K562 (cell line): ENCODE measurements at regions not wholly inside any gene's neighbourhood (a gene's known extent, or its start where the extent isn't known, plus 50 kb on each side); places are given as distances from the start of the nearest gene placed in this dataset.

ENCODE experiments used
- ATAC-seq: fragments of 200-7000 bp; cut with Tn5 transposase; 3 replicates; pipeline ENCODE4 v1.9.1; 2020; ENCODE audit warnings: moderate library complexity
- BruUV-seq: library from RNA; stranded (reverse); fragments of 400-500 nt; replicated peaks from 2 replicates; lab custom pipeline; 2021; lab: Mats Ljungman, UMichigan
- CTCF ChIA-PET: fragments of 300-600 bp; formaldehyde crosslinking; extraction: SDS; loops from one replicate; lab custom pipeline; 2021; ENCODE audit warnings: low intra/inter-chr PET ratio; lab: Yijun Ruan, JAX
- POLR2A ChIA-PET: fragments of 300-600, 350-650 bp; sonication (Branson Sonifier 250); formaldehyde crosslinking; extraction: SDS; loops from one replicate; lab custom pipeline; 2021; ENCODE audit warnings: antibody characterized with exemption, inconsistent platforms; lab: Yijun Ruan, JAX
- DNase-seq, 4 experiments: peaks; one replicate each; pipeline versions ENCODE4 v3.0.0 to v3.0.0-alpha.2; 2011 to 2018; ENCODE audit warnings: low spot score in 3 of 4, mixed read lengths in 3 of 4; ENCODE audit errors: extremely low read depth in 1 of 4
- FAIRE-seq: peaks from 2 replicates; lab custom pipeline; 2011; peaks lifted over from hg19 to GRCh38; lab: Jason Lieb, UNC
- H2AFZ ChIP-seq: 2 replicates; pipeline ENCODE4 v1.6.0; 2011; ENCODE audit warnings: low read depth, low read length, control low read depth, inconsistent platforms
- H3K27ac ChIP-seq: fragments of 200-600 bp; 3 replicates; pipeline ENCODE4 v1.8.0; 2011; ENCODE audit warnings: low read depth, mild to moderate bottlenecking, control low read depth, inconsistent platforms, low read length, moderate library complexity, mixed read lengths; ENCODE audit errors: extremely low read depth
- H3K27me3 ChIP-seq, 2 experiments: fragments of 300-600 bp in 1 of 2; 2 replicates in 1 of 2; 3 replicates in 1 of 2; pipeline versions ENCODE4 v1.6.0 to v1.8.0; 2011; ENCODE audit warnings: inconsistent platforms in 2 of 2, low read length in 2 of 2, mild to moderate bottlenecking in 1 of 2, mixed read lengths in 1 of 2, moderate library complexity in 1 of 2; ENCODE audit not compliant: control insufficient read depth in 2 of 2, insufficient read depth in 2 of 2
- H3K36me3 ChIP-seq: fragments of 300-600 bp; 3 replicates; pipeline ENCODE4 v1.8.0; 2011; ENCODE audit warnings: mild to moderate bottlenecking, low read length, inconsistent platforms; ENCODE audit not compliant: control insufficient read depth, insufficient read depth
- H3K4me1 ChIP-seq, 2 experiments: fragments of 200-600 bp in 1 of 2; replicated peaks in 1 of 2; 2 replicates in 1 of 2; 3 replicates in 1 of 2; pipeline versions ENCODE4 v1.5.1 to v1.8.0; 2011; ENCODE audit warnings: inconsistent platforms in 2 of 2, low read length in 2 of 2, mild to moderate bottlenecking in 1 of 2, mixed read lengths in 1 of 2, moderate library complexity in 1 of 2; ENCODE audit not compliant: control insufficient read depth in 2 of 2, insufficient read depth in 2 of 2
- H3K4me2 ChIP-seq: 2 replicates; pipeline ENCODE4 v1.6.1; 2011; ENCODE audit warnings: low read length, control low read depth, inconsistent platforms, mixed read lengths; ENCODE audit not compliant: insufficient read depth
- H3K4me3 ChIP-seq: fragments of 200-600 bp; sonication (generic), shearing (Covaris generic); 2 replicates; pipeline ENCODE4 v1.5.1; 2016; ENCODE audit warnings: control low read depth, inconsistent platforms
- H3K79me2 ChIP-seq: fragments of 200-600 bp; 3 replicates; pipeline ENCODE4 v1.8.0; 2011; ENCODE audit warnings: low read length, inconsistent platforms; ENCODE audit not compliant: control insufficient read depth, insufficient read depth
- H3K9ac ChIP-seq, 2 experiments: 2 replicates each; pipeline versions ENCODE4 v1.6.0 to v1.6.1; 2011; ENCODE audit warnings: low read depth in 2 of 2, low read length in 2 of 2, control low read depth in 1 of 2, inconsistent platforms in 1 of 2, mild to moderate bottlenecking in 1 of 2, mixed read lengths in 1 of 2; ENCODE audit not compliant: insufficient read depth in 1 of 2
- H3K9me1 ChIP-seq: one replicate; pipeline ENCODE4 v1.6.0; 2011; ENCODE audit warnings: inconsistent platforms, mild to moderate bottlenecking, low read length, moderate library complexity; ENCODE audit not compliant: control insufficient read depth, insufficient read depth
- H3K9me3 ChIP-seq: replicated peaks from 2 replicates; pipeline ENCODE4 v1.5.1; 2011; ENCODE audit warnings: low read depth, low read length, inconsistent platforms; ENCODE audit not compliant: control insufficient read depth, insufficient read depth
- H4K20me1 ChIP-seq: replicated peaks from 2 replicates; pipeline ENCODE4 v1.6.1; 2011; ENCODE audit warnings: low read length, inconsistent platforms, mixed read lengths; ENCODE audit not compliant: control insufficient read depth, insufficient read depth
- ADNP ChIP-seq: fragments of 200-800 bp; sonication (Bioruptor generic); IDR thresholded peaks from 2 replicates; pipeline ENCODE4 v1.6.1; 2016; ENCODE audit warnings: missing genetic modification characterization, missing compliant biosample characterization
- HBP1 ChIP-seq: fragments of 450-650 bp; formaldehyde crosslinking; IDR thresholded peaks from 2 replicates; pipeline ENCODE4 v1.4.0; 2022; ENCODE audit warnings: missing genetic modification characterization
- HIVEP1 ChIP-seq: fragments of 250-450 bp; sonication (Bioruptor Pico); IDR thresholded peaks from 2 replicates; pipeline ENCODE4 v1.4.0; 2020; ENCODE audit warnings: mild to moderate bottlenecking
- POLR2AphosphoS2 ChIP-seq: IDR thresholded peaks from 2 replicates; pipeline ENCODE4 v1.6.1; 2012; ENCODE audit warnings: low read length, improper control_type of control experiment
- POLR2G ChIP-seq: fragments of 200-400 bp; formaldehyde crosslinking; IDR thresholded peaks from 2 replicates; pipeline ENCODE4 v1.6.1; 2017; ENCODE audit warnings: low read depth, mild to moderate bottlenecking, antibody characterized with exemption, low read length, moderate library complexity
- TCFL5 ChIP-seq: fragments of 250-450 bp; sonication (Bioruptor Pico); conservative IDR thresholded peaks from 2 replicates; pipeline ENCODE4 v1.6.1; 2021; ENCODE audit warnings: mild to moderate bottlenecking, moderate library complexity, matching md5 sums
- ZNF253 ChIP-seq: fragments of 250-450 bp; sonication (Bioruptor Pico); conservative IDR thresholded peaks from 2 replicates; pipeline ENCODE4 v1.6.1; 2021; ENCODE audit warnings: mild to moderate bottlenecking
- ZNF449 ChIP-seq: fragments of 250-450 bp; sonication (Bioruptor Pico); IDR thresholded peaks from 2 replicates; pipeline ENCODE4 v1.8.0; 2022; ENCODE audit warnings: moderate library complexity, mild to moderate bottlenecking, inconsistent platforms
- ZNF592 ChIP-seq: fragments of 450-650 bp; IDR thresholded peaks from 2 replicates; pipeline ENCODE4 v1.6.1; 2017; ENCODE audit warnings: antibody characterized with exemption, mild to moderate bottlenecking
- WGBS: fragments of 100-300 bp; shearing (Covaris generic); methylation state at CpG from one replicate; pipeline ENCODE4 v1.1.6; 2016; ENCODE audit warnings: low coverage, mixed read lengths; ENCODE audit not compliant: insufficient coverage; ENCODE audit errors: missing lambda C conversion rate; 5-methylcytosine and 5-hydroxymethylcytosine counted together
- in situ Hi-C: fragments of 300-500 bp; cut with MboI; formaldehyde crosslinking; loops from 4 replicates; pipeline ENCODE4 v1.15.0; 2018; ENCODE audit warnings: inconsistent platforms, mixed read lengths
- intact Hi-C: fragments of 100-400 bp; cut with micrococcal nuclease; formaldehyde crosslinking; loops from 2 replicates; pipeline ENCODE4 v1.14.2; 2022

DNA sequence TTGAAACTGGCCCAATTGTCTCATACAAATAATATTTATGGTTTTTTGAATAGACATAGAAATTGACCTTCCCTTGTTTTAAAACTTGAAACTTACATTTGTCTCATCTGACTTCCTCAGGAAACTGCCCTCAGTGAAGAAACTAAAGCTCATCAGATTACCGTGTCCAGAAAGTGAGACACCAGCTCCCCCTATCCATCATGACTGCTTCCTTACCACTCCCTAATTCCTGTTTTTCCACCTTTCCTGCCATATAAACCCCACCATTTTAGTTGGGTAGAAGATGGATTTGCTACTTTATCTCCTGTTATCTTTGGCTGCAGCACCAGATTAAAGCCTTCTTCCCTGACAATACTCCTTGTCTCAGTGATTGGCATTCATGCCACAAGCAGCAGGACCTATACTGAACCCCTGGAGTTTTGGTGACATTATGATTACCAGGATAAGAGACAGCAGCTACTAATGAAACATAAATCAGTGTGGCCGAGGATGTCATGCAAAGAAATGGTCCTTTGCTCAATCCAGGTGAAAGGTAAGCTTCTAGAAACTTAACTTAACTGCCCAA, 1627.6 kb upstream of the ZEB2 start:
- no TSS peak for BruUV-seq
- 0% methylated on average over 2 of the region's 2 CpGs for WGBS
- no peak for ATAC-seq
- TF ChIP-seq POLR2AphosphoS2 (no peak), TCFL5 (CRISPR knock-in tag) (no peak)
- no peak overlapping the region for H3K9ac ChIP-seq
- H3K9me3 ChIP-seq = no peaks in the 10 kb centered on the region
- no peak overlapping the region for H2AFZ ChIP-seq
- H3K36me3 ChIP-seq = no peaks in the 10 kb centered on the region
- FAIRE-seq = no peak
- CTCF ChIA-PET = interaction anchor here (0.7 kb wide), 1 partner anchor 883 kb away, joined by 3 read pairs; no protein-coding TSS in a partner anchor
- no peak for DNase-seq
- H3K4me3 ChIP-seq = no peak overlapping the region
- no peaks in the 10 kb centered on the region for H3K79me2 ChIP-seq
- H3K4me2 ChIP-seq = no peak overlapping the region
- H3K27ac ChIP-seq = no peak overlapping the region
- H3K9me1 ChIP-seq = no peaks in the 10 kb centered on the region
- H3K4me1 ChIP-seq = no peaks in the 10 kb centered on the region
- POLR2A ChIA-PET = no interaction called here
- H4K20me1 ChIP-seq = no peaks in the 10 kb centered on the region
- H3K27me3 ChIP-seq = no peaks in the 10 kb centered on the region
- in situ Hi-C loops (no loop called here), intact Hi-C loops (no loop called here)

- ChIA-PET CTCF (no interaction called here), POLR2A (no interaction called here)
- DNase-seq (no peak), ATAC-seq (no peak), FAIRE-seq (no peak)
- Histone ChIP-seq H3K9me3 (no peaks in the 10 kb centered on the region), H3K4me1 (no peaks in the 10 kb centered on the region), H3K9ac (no peak overlapping the region), H3K9me1 (no peaks in the 10 kb centered on the region), H3K27ac (no peak overlapping the region), H3K36me3 (no peaks in the 10 kb centered on the region), H3K4me3 (no peak overlapping the region), H3K27me3 (no peaks in the 10 kb centered on the region), H4K20me1 (no peaks in the 10 kb centered on the region), H3K79me2 (no peaks in the 10 kb centered on the region), H3K4me2 (no peak overlapping the region), H2AFZ (no peak overlapping the region)
- BruUV-seq = no TSS peak
- 0% methylated on average over 1 of the region's 1 CpG for WGBS
- intact Hi-C loops = no loop called here
- in situ Hi-C loops = no loop called here
- no peak for TF ChIP-seq HIVEP1 (CRISPR knock-in tag)
- no peak for TF ChIP-seq ADNP
- no peak for TF ChIP-seq POLR2G
- no peak for TF ChIP-seq ZNF592
- no peak for TF ChIP-seq HBP1 (CRISPR knock-in tag)
- TF ChIP-seq ZNF449 (CRISPR knock-in tag) = no peak
- TF ChIP-seq ZNF253 (CRISPR knock-in tag) = no peak
Measured at GRCh38 chr2:146143971-146144370, 1624.1 kb upstream of the ZEB2 start.
